ENCODE measurements at regions not wholly inside any gene's neighbourhood (a gene's known extent, or its start where the extent isn't known, plus 50 kb on each side); places are given as distances from the start of the nearest gene placed in this dataset.

GRCh38 chrX:69258893-69259292 is 93.6 kb upstream of the PJA1 start:
- TF ChIP-seq CTCF (IDR thresholded peaks at IDR 0.05) = no peak
- Mint-ChIP-seq H3K9me3 (ENCODE audit: unreplicated experiment) (peaks cover 4% of the 10 kb centered on the region), H3K4me1 (ENCODE audit: unreplicated experiment) (no peaks in the 10 kb centered on the region), H3K4me3 (ENCODE audit: unreplicated experiment) (no peak overlapping the region), H3K27me3 (ENCODE audit: unreplicated experiment) (peaks cover 12% of the 10 kb centered on the region), H3K27ac (ENCODE audit: unreplicated experiment) (no peak overlapping the region), H3K36me3 (ENCODE audit: unreplicated experiment) (no peaks in the 10 kb centered on the region)
- no peak for DNase-seq (ENCODE audit: extremely low spot score, unreplicated experiment)

- peaks cover under 1% of the 10 kb centered on the region for H3K27me3 Mint-ChIP-seq (ENCODE audit: unreplicated experiment)
- no peak for TF ChIP-seq CTCF (IDR thresholded peaks at IDR 0.05)
- no peak overlapping the region for H3K4me3 Mint-ChIP-seq (ENCODE audit: unreplicated experiment)
- H3K27ac Mint-ChIP-seq (ENCODE audit: unreplicated experiment) = no peak overlapping the region
- no peaks in the 10 kb centered on the region for H3K4me1 Mint-ChIP-seq (ENCODE audit: unreplicated experiment)
- H3K9me3 Mint-ChIP-seq (ENCODE audit: unreplicated experiment) = peaks cover 3% of the 10 kb centered on the region
- no peaks in the 10 kb centered on the region for H3K36me3 Mint-ChIP-seq (ENCODE audit: unreplicated experiment)
- no peak for DNase-seq (ENCODE audit: extremely low spot score, unreplicated experiment)
These were observed 92.4 kb upstream of the PJA1 start for GRCh38 chrX:69257499-69258127.

GRCh38 chrX:69256291-69256565 is 91.0 kb upstream of the PJA1 start:
- no peak for DNase-seq (ENCODE audit: extremely low spot score, unreplicated experiment)
- Mint-ChIP-seq H3K27ac (ENCODE audit: unreplicated experiment) (no peak overlapping the region), H3K9me3 (ENCODE audit: unreplicated experiment) (peaks cover 3% of the 10 kb centered on the region), H3K4me1 (ENCODE audit: unreplicated experiment) (no peaks in the 10 kb centered on the region), H3K36me3 (ENCODE audit: unreplicated experiment) (no peaks in the 10 kb centered on the region), H3K27me3 (ENCODE audit: unreplicated experiment) (no peaks in the 10 kb centered on the region), H3K4me3 (ENCODE audit: unreplicated experiment) (no peak overlapping the region)
- no peak for TF ChIP-seq CTCF (IDR thresholded peaks at IDR 0.05)

- H3K36me3 Mint-ChIP-seq (ENCODE audit: unreplicated experiment) = no peaks in the 10 kb centered on the region
- no peak overlapping the region for H3K4me3 Mint-ChIP-seq (ENCODE audit: unreplicated experiment)
- H3K27me3 Mint-ChIP-seq (ENCODE audit: unreplicated experiment) = no peaks in the 10 kb centered on the region
- DNase-seq (ENCODE audit: extremely low spot score, unreplicated experiment) = no peak
- H3K9me3 Mint-ChIP-seq (ENCODE audit: unreplicated experiment) = peaks cover 3% of the 10 kb centered on the region
- H3K27ac Mint-ChIP-seq (ENCODE audit: unreplicated experiment) = no peak overlapping the region
- TF ChIP-seq CTCF (IDR thresholded peaks at IDR 0.05) = no peak
- no peaks in the 10 kb centered on the region for H3K4me1 Mint-ChIP-seq (ENCODE audit: unreplicated experiment)
These were observed 90.4 kb upstream of the PJA1 start for GRCh38 chrX:69255441-69256290.

- Mint-ChIP-seq H3K36me3 (ENCODE audit: unreplicated experiment) (no peaks in the 10 kb centered on the region), H3K27me3 (ENCODE audit: unreplicated experiment) (no peaks in the 10 kb centered on the region), H3K27ac (ENCODE audit: unreplicated experiment) (no peak overlapping the region), H3K4me1 (ENCODE audit: unreplicated experiment) (no peaks in the 10 kb centered on the region), H3K4me3 (ENCODE audit: unreplicated experiment) (no peak overlapping the region), H3K9me3 (ENCODE audit: unreplicated experiment) (peaks cover 3% of the 10 kb centered on the region)
- no peak for TF ChIP-seq CTCF (IDR thresholded peaks at IDR 0.05)
- no peak for DNase-seq (ENCODE audit: extremely low spot score, unreplicated experiment)
These were observed 88.6 kb upstream of the PJA1 start for GRCh38 chrX:69253821-69254220.
